Neural crest cell (in vitro differentiated cells): ENCODE measurements at regions not wholly inside any gene's neighbourhood (a gene's known extent, or its start where the extent isn't known, plus 50 kb on each side); places are given as distances from the start of the nearest gene placed in this dataset.

Experiments used
- DNase-seq: peaks from one replicate; pipeline ENCODE4 v3.0.0; 2021; ENCODE audit warnings: low read depth, mixed read lengths, low spot score
- H3K27ac Mint-ChIP-seq: one replicate; pipeline ENCODE4 v1.8.0; 2021; ENCODE audit warnings: mild to moderate bottlenecking, mixed read lengths; ENCODE audit not compliant: unreplicated experiment
- H3K27me3 Mint-ChIP-seq: 2 replicates; pipeline ENCODE4 v1.8.0; 2021; ENCODE audit warnings: low read depth, mild to moderate bottlenecking, mixed read lengths
- H3K36me3 Mint-ChIP-seq: 2 replicates; pipeline ENCODE4 v1.8.0; 2021; ENCODE audit warnings: low read depth, mild to moderate bottlenecking, mixed read lengths
- H3K4me1 Mint-ChIP-seq: 2 replicates; pipeline ENCODE4 v1.8.0; 2021; ENCODE audit warnings: mixed read lengths
- H3K4me3 Mint-ChIP-seq: one replicate; pipeline ENCODE4 v1.8.0; 2021; ENCODE audit warnings: mild to moderate bottlenecking, mixed read lengths
- H3K9me3 Mint-ChIP-seq: 2 replicates; pipeline ENCODE4 v1.8.0; 2021; ENCODE audit warnings: mixed read lengths
- TF ChIP-seq, protein P1 (sequence below): fragments of 200-600 bp; sonication (generic); conservative IDR thresholded peaks from 2 replicates; pipeline ENCODE4 v1.5.0; 2021; ENCODE audit warnings: antibody characterized with exemption, mild to moderate bottlenecking

DNA sequence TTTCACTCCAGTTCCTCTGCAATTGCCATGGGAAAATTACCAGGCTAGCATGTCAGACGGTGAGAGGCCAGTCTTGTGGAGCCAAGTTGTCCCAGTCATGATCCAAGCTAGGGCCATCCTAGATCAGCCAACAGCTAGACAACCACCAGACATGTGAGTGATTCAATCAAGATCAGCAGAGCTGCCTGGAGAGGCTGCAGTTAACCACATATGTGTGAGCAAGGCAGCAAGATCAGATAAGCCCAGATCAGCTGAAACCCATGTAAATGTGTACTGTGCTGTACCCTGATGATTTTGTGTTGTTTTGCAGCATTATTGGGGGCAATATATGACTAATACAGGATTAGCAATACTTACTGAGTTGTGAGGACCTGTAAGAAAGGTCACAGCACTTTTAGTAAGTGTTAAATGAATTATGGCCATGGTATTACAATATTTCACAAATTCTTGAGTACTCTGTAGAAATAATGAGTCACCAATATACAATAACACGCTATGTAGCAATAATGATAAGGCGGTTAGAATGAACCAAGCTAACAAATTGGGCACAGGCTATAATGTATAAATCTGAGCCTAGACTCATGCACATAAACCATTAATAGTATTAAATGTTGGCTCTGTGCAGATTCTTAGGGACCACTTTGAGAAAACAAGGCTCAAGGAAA lies 91.4 kb downstream of the SUDS3 start:
- no peak for DNase-seq
- no peak overlapping the region for H3K27ac Mint-ChIP-seq
- H3K4me1 Mint-ChIP-seq, result peaks cover 5% of the 10 kb centered on the region
- TF ChIP-seq, protein P1, sequence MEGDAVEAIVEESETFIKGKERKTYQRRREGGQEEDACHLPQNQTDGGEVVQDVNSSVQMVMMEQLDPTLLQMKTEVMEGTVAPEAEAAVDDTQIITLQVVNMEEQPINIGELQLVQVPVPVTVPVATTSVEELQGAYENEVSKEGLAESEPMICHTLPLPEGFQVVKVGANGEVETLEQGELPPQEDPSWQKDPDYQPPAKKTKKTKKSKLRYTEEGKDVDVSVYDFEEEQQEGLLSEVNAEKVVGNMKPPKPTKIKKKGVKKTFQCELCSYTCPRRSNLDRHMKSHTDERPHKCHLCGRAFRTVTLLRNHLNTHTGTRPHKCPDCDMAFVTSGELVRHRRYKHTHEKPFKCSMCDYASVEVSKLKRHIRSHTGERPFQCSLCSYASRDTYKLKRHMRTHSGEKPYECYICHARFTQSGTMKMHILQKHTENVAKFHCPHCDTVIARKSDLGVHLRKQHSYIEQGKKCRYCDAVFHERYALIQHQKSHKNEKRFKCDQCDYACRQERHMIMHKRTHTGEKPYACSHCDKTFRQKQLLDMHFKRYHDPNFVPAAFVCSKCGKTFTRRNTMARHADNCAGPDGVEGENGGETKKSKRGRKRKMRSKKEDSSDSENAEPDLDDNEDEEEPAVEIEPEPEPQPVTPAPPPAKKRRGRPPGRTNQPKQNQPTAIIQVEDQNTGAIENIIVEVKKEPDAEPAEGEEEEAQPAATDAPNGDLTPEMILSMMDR, result no peak
- no peak overlapping the region for H3K4me3 Mint-ChIP-seq
- H3K9me3 Mint-ChIP-seq, result no peaks in the 10 kb centered on the region
- H3K27me3 Mint-ChIP-seq, result peaks cover 2% of the 10 kb centered on the region
- no peaks in the 10 kb centered on the region for H3K36me3 Mint-ChIP-seq

DNA sequence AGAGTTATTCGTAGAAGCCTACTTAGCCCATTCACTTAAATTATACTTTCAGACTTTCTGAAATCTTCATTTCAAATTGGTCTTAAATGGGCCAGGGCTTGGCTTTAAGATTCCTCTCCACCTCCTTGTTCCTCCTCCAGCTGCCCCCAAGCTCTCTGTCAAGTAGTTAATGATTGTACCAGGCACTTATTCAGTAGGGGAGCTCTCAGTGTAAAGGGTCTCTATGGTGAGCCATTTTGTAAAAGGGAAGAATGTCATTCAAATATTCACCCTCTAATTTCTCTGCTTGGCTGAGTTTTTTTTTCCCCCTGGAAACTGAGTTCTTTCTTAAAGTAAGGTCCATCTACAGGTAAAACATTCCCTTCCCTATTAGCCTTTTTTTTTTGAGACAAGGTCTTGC lies 96.6 kb downstream of the SUDS3 start:
- Mint-ChIP-seq H3K27ac (peak overlapping the region; percentile 87), H3K27me3 (peaks cover 13% of the 10 kb centered on the region), H3K36me3 (no peaks in the 10 kb centered on the region), H3K9me3 (no peaks in the 10 kb centered on the region), H3K4me1 (peaks cover 12% of the 10 kb centered on the region), H3K4me3 (no peak overlapping the region)
- no peak for DNase-seq
- TF ChIP-seq, protein P1, result no peak

DNA sequence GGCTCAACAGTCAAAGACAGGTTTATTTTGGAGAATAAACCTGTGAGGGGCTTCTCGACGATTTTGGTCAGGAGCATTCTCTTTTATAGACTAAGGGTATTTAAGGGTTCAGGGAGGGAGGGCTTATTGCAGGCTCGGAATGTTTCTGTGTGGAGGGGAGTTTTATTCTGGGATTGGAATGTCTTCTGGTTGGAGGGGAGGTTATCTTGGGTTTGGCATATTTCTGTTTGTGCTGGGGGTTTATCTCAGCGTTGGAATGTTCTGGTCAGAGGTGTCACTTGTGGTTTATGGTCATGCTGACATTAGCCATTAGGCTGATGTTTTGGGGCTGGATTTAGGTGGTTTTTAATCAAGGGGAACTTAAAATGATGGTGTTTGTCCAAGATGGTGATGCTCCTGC lies 103.9 kb downstream of the SUDS3 start:
- TF ChIP-seq, protein P1, result no peak
- no peaks in the 10 kb centered on the region for H3K9me3 Mint-ChIP-seq
- no peak overlapping the region for H3K4me3 Mint-ChIP-seq
- peaks cover 5% of the 10 kb centered on the region for H3K27me3 Mint-ChIP-seq
- no peaks in the 10 kb centered on the region for H3K4me1 Mint-ChIP-seq
- DNase-seq, result no peak
- no peak overlapping the region for H3K27ac Mint-ChIP-seq
- no peaks in the 10 kb centered on the region for H3K36me3 Mint-ChIP-seq

DNA sequence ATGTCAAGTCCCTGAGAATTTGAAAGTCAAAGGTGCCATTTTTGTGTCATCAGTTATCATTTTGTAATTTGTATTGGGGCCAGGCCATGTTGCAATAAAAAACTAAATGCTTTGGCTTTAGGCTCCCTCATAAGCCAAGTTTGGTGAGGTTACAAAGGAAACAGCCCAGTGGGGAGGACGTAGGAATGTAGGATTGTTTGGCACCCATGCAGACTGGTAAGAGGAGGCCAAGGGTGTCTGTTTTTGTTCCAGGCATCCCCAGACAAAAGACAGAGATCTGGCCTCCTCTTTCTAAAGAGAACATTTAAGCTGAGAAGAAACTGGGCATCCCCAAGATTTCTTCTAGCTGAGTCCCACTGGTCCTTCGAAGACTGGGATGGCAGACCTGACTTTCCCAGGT lies 111.7 kb downstream of the SUDS3 start:
- H3K36me3 Mint-ChIP-seq, result peaks cover 2% of the 10 kb centered on the region
- no peak overlapping the region for H3K4me3 Mint-ChIP-seq
- no peaks in the 10 kb centered on the region for H3K4me1 Mint-ChIP-seq
- TF ChIP-seq, protein P1, result no peak
- peaks cover 11% of the 10 kb centered on the region for H3K9me3 Mint-ChIP-seq
- peaks cover 13% of the 10 kb centered on the region for H3K27me3 Mint-ChIP-seq
- no peak overlapping the region for H3K27ac Mint-ChIP-seq
- no peak for DNase-seq

DNA sequence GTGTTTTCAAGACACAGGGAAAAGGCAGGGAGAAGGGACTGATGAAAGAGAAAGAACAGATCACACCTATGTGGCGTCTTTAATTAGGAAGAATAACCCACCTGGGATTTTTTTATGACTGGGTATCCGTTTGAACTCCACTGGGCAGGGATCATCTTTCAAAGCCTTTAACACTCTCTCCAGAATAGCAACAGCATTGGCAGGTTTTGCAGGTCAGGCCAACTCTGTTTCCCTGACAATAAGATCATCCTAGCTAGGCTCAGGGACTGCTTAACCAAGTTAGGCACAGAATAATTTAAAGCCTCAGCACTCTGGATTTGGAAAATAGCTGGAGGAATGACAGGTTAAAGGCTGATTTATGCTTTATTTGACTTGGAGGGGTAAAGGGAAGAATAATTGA lies 117.6 kb downstream of the SUDS3 start:
- H3K27ac Mint-ChIP-seq, result no peak overlapping the region
- H3K9me3 Mint-ChIP-seq, result peaks cover 3% of the 10 kb centered on the region
- peaks cover 10% of the 10 kb centered on the region for H3K27me3 Mint-ChIP-seq
- peaks cover 2% of the 10 kb centered on the region for H3K36me3 Mint-ChIP-seq
- no peak for DNase-seq
- no peak overlapping the region for H3K4me3 Mint-ChIP-seq
- no peaks in the 10 kb centered on the region for H3K4me1 Mint-ChIP-seq
- TF ChIP-seq, protein P1, result no peak

DNA sequence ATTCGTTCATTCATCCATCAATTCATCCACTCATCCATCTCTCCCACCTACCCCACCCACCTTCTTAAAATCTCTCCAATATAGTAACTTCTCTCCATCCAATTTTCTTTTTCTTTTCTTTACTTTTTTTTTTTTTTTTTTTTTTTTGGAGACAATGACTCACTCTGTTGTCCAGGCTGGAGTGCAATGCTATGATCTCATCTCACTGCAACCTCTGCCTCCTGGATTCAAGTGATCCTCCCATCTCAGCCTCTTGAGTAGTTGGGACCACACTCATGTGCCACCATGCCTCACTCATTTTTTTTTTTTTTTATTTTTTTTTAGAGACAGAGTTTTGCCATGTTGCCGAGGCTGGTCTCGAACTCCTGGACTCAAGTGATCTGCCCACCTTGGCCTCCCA lies 118.4 kb downstream of the SUDS3 start:
- TF ChIP-seq, protein P1, result no peak
- H3K4me3 Mint-ChIP-seq, result no peak overlapping the region
- H3K27me3 Mint-ChIP-seq, result peaks cover 8% of the 10 kb centered on the region
- DNase-seq, result no peak
- no peaks in the 10 kb centered on the region for H3K9me3 Mint-ChIP-seq
- H3K27ac Mint-ChIP-seq, result no peak overlapping the region
- H3K36me3 Mint-ChIP-seq, result no peaks in the 10 kb centered on the region
- no peaks in the 10 kb centered on the region for H3K4me1 Mint-ChIP-seq
